Pancreas (tissue), 10 donors: ENCODE measurements at regions not wholly inside any gene's neighbourhood (a gene's known extent, or its start where the extent isn't known, plus 50 kb on each side); places are given as distances from the start of the nearest gene placed in this dataset.

Experiments used
- ATAC-seq, 4 donors: fragments of 200-7000 bp; cut with Tn5 transposase; one replicate each; pipeline versions ENCODE4 v1.8.0 to v1.9.1; 2020; ENCODE audit warnings: mild to moderate bottlenecking in 4 of 4, moderate library complexity in 4 of 4
- DNase-seq, 6 donors: peaks; one replicate each; pipeline ENCODE4 v3.0.0-alpha.2; 2020
- FAIRE-seq: peaks from 2 replicates; lab custom pipeline; 2012; peaks lifted over from hg19 to GRCh38; lab: Jason Lieb, UNC
- H3K27ac ChIP-seq, 4 donors: fragments of 200-600 bp; sonication (generic); 1 replicate in 3 of 4; 2 replicates in 1 of 4; pipeline versions ENCODE4 v1.5.0 to v1.8.0; 2020
- H3K27me3 ChIP-seq, 4 donors: fragments of 200-600 bp; one replicate each; pipeline ENCODE4 v1.8.0; 2021
- H3K36me3 ChIP-seq, 3 donors: fragments of 200-600 bp; sonication (generic) in 1 of 3; one replicate each; pipeline versions ENCODE4 v1.5.0 to v1.8.0; 2020 to 2021
- H3K4me1 ChIP-seq, 3 donors: fragments of 200-600 bp; one replicate each; pipeline ENCODE4 v1.8.0; 2021
- H3K4me3 ChIP-seq, 4 donors: fragments of 200-600 bp; sonication (generic) in 2 of 4; one replicate each; pipeline versions ENCODE4 v1.5.0 to v1.8.0; 2020 to 2021
- H3K9me3 ChIP-seq, 4 donors: fragments of 200-600 bp; one replicate each; pipeline ENCODE4 v1.8.0; 2021
- CTCF ChIP-seq, 4 donors: fragments of 200-600 bp; sonication (generic) in 3 of 4; IDR thresholded peaks; one replicate each; pipeline versions ENCODE4 v1.5.0 to v1.8.0; 2021; ENCODE audit warnings: antibody characterized with exemption in 4 of 4
- WGBS, 2 donors: extraction: QIAGEN DNeasy Blood & Tissue Kit; methylation state at CpG; one replicate each; pipeline ENCODE4 v1.1.7; 2013; 5-methylcytosine and 5-hydroxymethylcytosine counted together
- intact Hi-C, 3 donors: fragments of 100-400 bp; cut with DNase I; formaldehyde crosslinking; loops; one replicate each; pipeline versions ENCODE4 v1.11.1 to v1.14.2; 2022
- donor health status: healthy with polysubstance abuse.
- donor health status: DM: no; HTN: no; CAD: no; lungs with moderate emphysema.
- donor health status: DM: no; HTN: no; CAD: no.
- donor health status: control.
- donor health status: control.
- donor health status: Bipolar disorder and iron deficiency.
- donor health status: DM: yes; HTN: yes; CAD: no.
- donor health status: DM: no; HTN: no; CAD: no.
- donor health status: DM: no; HTN: no; CAD: no.
- donor health status: DM: yes; HTN: yes; CAD: no.

DNA sequence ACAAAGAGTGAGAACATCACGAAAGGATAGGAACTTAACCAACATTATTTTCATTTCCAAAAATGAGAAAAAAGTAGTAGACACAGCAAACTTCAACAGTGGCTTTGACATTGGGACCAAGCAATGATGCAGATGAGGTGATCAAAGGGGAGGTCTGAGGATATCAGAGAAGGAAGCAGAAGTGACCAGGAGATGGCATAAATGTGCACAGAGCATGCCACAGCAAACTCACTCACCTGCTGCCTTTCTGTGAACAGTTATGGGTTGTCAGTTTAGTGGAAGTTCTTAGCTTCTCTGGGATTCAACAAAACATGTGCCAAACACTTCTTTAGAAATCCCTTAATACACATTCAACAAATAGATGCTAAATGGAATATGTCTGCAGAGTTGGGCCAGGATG is 290.1 kb downstream of the PLPP3 start:
- H3K27ac ChIP-seq, result no peak overlapping the region
- ATAC-seq, result no peak
- no peak overlapping the region for H3K4me3 ChIP-seq
- no peaks in the 10 kb centered on the region for H3K27me3 ChIP-seq
- no peak for TF ChIP-seq CTCF (IDR thresholded peaks at IDR 0.05)
- no peaks in the 10 kb centered on the region for H3K36me3 ChIP-seq
- 90 to 93% methylated on average over 1 of the region's 1 CpG for WGBS, 2 donors
- DNase-seq, result no peak
- no peaks in the 10 kb centered on the region for H3K4me1 ChIP-seq
- no peak for FAIRE-seq
- intact Hi-C loops, result no loop called here
- no peaks in the 10 kb centered on the region for H3K9me3 ChIP-seq

- no peaks in the 10 kb centered on the region for H3K4me1 ChIP-seq
- WGBS, 2 donors, result 75 to 76% methylated on average over 5 of the region's 5 CpGs
- intact Hi-C loops, result no loop called here
- ATAC-seq (no peak), FAIRE-seq (no peak), DNase-seq (no peak)
- no peaks in the 10 kb centered on the region for H3K36me3 ChIP-seq
- no peak for TF ChIP-seq CTCF (IDR thresholded peaks at IDR 0.05)
- H3K27me3 ChIP-seq, result no peaks in the 10 kb centered on the region
- H3K27ac ChIP-seq, result no peak overlapping the region
- no peak overlapping the region for H3K4me3 ChIP-seq
- no peaks in the 10 kb centered on the region for H3K9me3 ChIP-seq
These were observed 291.6 kb downstream of the PLPP3 start for GRCh38 chr1:56287721-56288120.

DNA sequence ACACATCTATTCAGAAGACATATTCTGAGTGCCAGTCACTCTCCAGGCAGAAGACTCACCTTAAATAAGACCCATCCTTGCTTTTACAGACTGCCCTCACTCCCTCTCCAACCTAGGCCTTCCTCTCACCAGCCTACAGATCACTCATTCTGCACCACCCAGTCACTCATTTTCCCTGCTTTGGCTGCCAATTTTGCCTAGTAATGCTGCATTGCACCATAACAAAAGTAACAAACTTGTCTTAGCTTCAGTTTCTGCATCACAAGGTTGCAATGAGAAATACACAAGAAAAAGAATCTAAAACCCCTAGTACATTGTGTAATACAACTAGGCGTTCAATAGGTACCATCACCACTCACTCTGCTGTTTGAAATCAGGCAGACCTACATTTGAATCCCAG is 292.4 kb downstream of the PLPP3 start:
- ATAC-seq, result no peak
- WGBS, 2 donors, result 87 to 94% methylated on average over 1 of the region's 1 CpG
- Histone ChIP-seq H3K27me3 (no peaks in the 10 kb centered on the region), H3K4me1 (no peaks in the 10 kb centered on the region), H3K36me3 (no peaks in the 10 kb centered on the region), H3K27ac (no peak overlapping the region), H3K4me3 (no peak overlapping the region), H3K9me3 (no peaks in the 10 kb centered on the region)
- intact Hi-C loops, result no loop called here
- no peak for DNase-seq
- no peak for TF ChIP-seq CTCF (IDR thresholded peaks at IDR 0.05)
- no peak for FAIRE-seq

DNA sequence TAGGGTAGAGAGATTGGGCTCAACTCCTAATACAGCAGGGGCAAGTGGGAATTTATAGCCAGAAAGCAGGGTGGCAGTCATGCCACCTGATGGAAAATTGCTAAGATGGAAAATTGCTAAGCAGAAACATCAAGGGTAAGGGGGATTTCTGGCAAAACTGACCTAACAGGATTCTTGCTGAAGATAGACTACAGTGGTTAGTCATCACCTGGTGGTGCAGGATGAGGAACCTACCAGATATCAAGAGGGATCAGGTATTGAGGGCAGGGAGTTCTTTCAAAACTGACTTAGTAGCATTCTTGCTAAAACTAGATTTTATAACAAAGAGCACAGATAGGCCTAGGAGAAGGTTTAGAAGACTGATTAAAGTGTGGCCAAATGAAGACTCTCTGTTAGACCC is 292.9 kb downstream of the PLPP3 start:
- Histone ChIP-seq H3K9me3 (no peaks in the 10 kb centered on the region), H3K36me3 (no peaks in the 10 kb centered on the region), H3K4me1 (no peaks in the 10 kb centered on the region), H3K27ac (no peak overlapping the region), H3K4me3 (no peak overlapping the region), H3K27me3 (no peaks in the 10 kb centered on the region)
- FAIRE-seq (no peak), ATAC-seq (no peak), DNase-seq (no peak)
- intact Hi-C loops, result no loop called here
- no peak for TF ChIP-seq CTCF (IDR thresholded peaks at IDR 0.05)

GRCh38 chr1:56285554-56286402 is 293.6 kb downstream of the PLPP3 start:
- no peaks in the 10 kb centered on the region for H3K4me1 ChIP-seq
- no peaks in the 10 kb centered on the region for H3K9me3 ChIP-seq
- H3K4me3 ChIP-seq, result no peak overlapping the region
- FAIRE-seq (no peak), ATAC-seq (peak in 1 of 4 donors; percentile 15), DNase-seq (no peak)
- no peak for TF ChIP-seq CTCF (IDR thresholded peaks at IDR 0.05)
- H3K27me3 ChIP-seq, result no peaks in the 10 kb centered on the region
- WGBS, 2 donors, result 68 to 81% methylated on average over 4 of the region's 4 CpGs
- H3K27ac ChIP-seq, result peak overlapping the region in 2 of 4 donors; percentile 22 to 33
- intact Hi-C loops, result no loop called here
- no peaks in the 10 kb centered on the region for H3K36me3 ChIP-seq
